Naive B cell (primary cell): ENCODE measurements at regions not wholly inside any gene's neighbourhood (a gene's known extent, or its start where the extent isn't known, plus 50 kb on each side); places are given as distances from the start of the nearest gene placed in this dataset.
"Not testable (repeated sequence)": the region's sequence is repeated elsewhere in the genome, so short reads cannot be mapped to it uniquely, and the experiment has no call there.

ENCODE experiments used
- ATAC-seq, 2 donors: fragments of 150-1000 bp; cut with Tn5 transposase; 2 replicates each; pipeline ENCODE4 v1.10.0; 2021; ENCODE audit warnings: low read depth in 2 of 2, mild to moderate bottlenecking in 2 of 2, moderate library complexity in 2 of 2
- DNase-seq: peaks from one replicate; pipeline ENCODE4 v3.0.0; 2022
- H3K27ac Mint-ChIP-seq, 6 donors: one replicate each; pipeline ENCODE4 v1.8.0; 2020 to 2022; ENCODE audit warnings: mild to moderate bottlenecking in 6 of 6, mixed read lengths in 6 of 6, moderate library complexity in 5 of 6, inconsistent platforms in 2 of 6
- H3K27me3 Mint-ChIP-seq, 3 donors: one replicate each; pipeline ENCODE4 v1.8.0; 2021 to 2022; ENCODE audit warnings: mixed read lengths in 3 of 3, mild to moderate bottlenecking in 1 of 3
- H3K36me3 Mint-ChIP-seq, 2 donors: one replicate each; pipeline ENCODE4 v1.8.0; 2020 to 2022; ENCODE audit warnings: mixed read lengths in 2 of 2, inconsistent platforms in 1 of 2, mild to moderate bottlenecking in 1 of 2
- H3K4me1 Mint-ChIP-seq, 3 donors: one replicate each; pipeline ENCODE4 v1.8.0; 2020 to 2022; ENCODE audit warnings: mixed read lengths in 3 of 3, inconsistent platforms in 1 of 3, mild to moderate bottlenecking in 1 of 3, moderate library complexity in 1 of 3
- H3K4me3 Mint-ChIP-seq, 8 donors: one replicate each; pipeline ENCODE4 v1.8.0; 2020 to 2022; ENCODE audit warnings: mild to moderate bottlenecking in 8 of 8, mixed read lengths in 8 of 8, moderate library complexity in 8 of 8, inconsistent platforms in 2 of 8
- H3K9me3 Mint-ChIP-seq, 7 donors: one replicate each; pipeline ENCODE4 v1.8.0; 2020 to 2022; ENCODE audit warnings: mixed read lengths in 7 of 7, mild to moderate bottlenecking in 5 of 7, inconsistent platforms in 2 of 7, moderate library complexity in 1 of 7

GRCh38 chr6:167682125-167682524 lies 144.6 kb upstream of the AFDN start:
- Mint-ChIP-seq H3K27ac (no peak overlapping the region), H3K9me3 (peaks cover 0 to 14% (median 3%) of the 10 kb centered on the region in 7 donors), H3K4me1 (peaks cover 16 to 24% (median 24%) of the 10 kb centered on the region in 3 donors), H3K4me3 (no peak overlapping the region), H3K27me3 (peaks cover 52 to 84% (median 77%) of the 10 kb centered on the region in 3 donors), H3K36me3 (peaks cover 5 to 9% of the 10 kb centered on the region in 2 donors)
- ATAC-seq (no peak), DNase-seq (no peak)

- peak overlapping the region in 1 of 6 donors; percentile 9 for H3K27ac Mint-ChIP-seq
- no peak for DNase-seq
- no peak for ATAC-seq
- no peak overlapping the region for H3K4me3 Mint-ChIP-seq
- peaks cover 0 to 14% (median 3%) of the 10 kb centered on the region in 7 donors for H3K9me3 Mint-ChIP-seq
- peaks cover 5 to 9% of the 10 kb centered on the region in 2 donors for H3K36me3 Mint-ChIP-seq
- peaks cover 54 to 79% (median 72%) of the 10 kb centered on the region in 3 donors for H3K27me3 Mint-ChIP-seq
- peaks cover 16 to 24% (median 24%) of the 10 kb centered on the region in 3 donors for H3K4me1 Mint-ChIP-seq
Observed at GRCh38 chr6:167682546-167683027, 144.1 kb upstream of the AFDN start.

- ATAC-seq (no peak), DNase-seq (no peak)
- H3K27me3 Mint-ChIP-seq, result peaks cover 51 to 73% (median 66%) of the 10 kb centered on the region in 3 donors
- peaks cover 0 to 14% (median 3%) of the 10 kb centered on the region in 7 donors for H3K9me3 Mint-ChIP-seq
- H3K27ac Mint-ChIP-seq, result no peak overlapping the region
- peaks cover 16 to 24% (median 21%) of the 10 kb centered on the region in 3 donors for H3K4me1 Mint-ChIP-seq
- H3K36me3 Mint-ChIP-seq, result peaks cover 5 to 9% of the 10 kb centered on the region in 2 donors
- H3K4me3 Mint-ChIP-seq, result no peak overlapping the region
Observed at GRCh38 chr6:167683028-167683862, 143.5 kb upstream of the AFDN start.

- DNase-seq, result no peak
- H3K27me3 Mint-ChIP-seq, result peaks cover 46 to 60% (median 53%) of the 10 kb centered on the region in 3 donors
- H3K9me3 Mint-ChIP-seq, result peaks cover 0 to 14% (median 3%) of the 10 kb centered on the region in 7 donors
- no peak overlapping the region for H3K4me3 Mint-ChIP-seq
- H3K36me3 Mint-ChIP-seq, result peaks cover 5 to 9% of the 10 kb centered on the region in 2 donors
- no peak for ATAC-seq
- peaks cover 15 to 24% (median 16%) of the 10 kb centered on the region in 3 donors for H3K4me1 Mint-ChIP-seq
- peak overlapping the region in 2 of 6 donors; percentile 3 to 35 for H3K27ac Mint-ChIP-seq
Observed at GRCh38 chr6:167684276-167685104, 142.2 kb upstream of the AFDN start.

GRCh38 chr6:167685654-167686053 lies 141.1 kb upstream of the AFDN start:
- Mint-ChIP-seq H3K27me3 (peaks cover 41 to 51% (median 45%) of the 10 kb centered on the region in 3 donors), H3K4me1 (peaks cover 15 to 24% (median 16%) of the 10 kb centered on the region in 3 donors), H3K27ac (peak overlapping the region in 1 of 6 donors; percentile 67), H3K9me3 (peaks cover 0 to 14% (median 3%) of the 10 kb centered on the region in 7 donors), H3K4me3 (peak overlapping the region in 1 of 8 donors; percentile 18), H3K36me3 (peaks cover 5 to 9% of the 10 kb centered on the region in 2 donors)
- ATAC-seq, result no peak
- no peak for DNase-seq

GRCh38 chr6:167686204-167686893 lies 140.4 kb upstream of the AFDN start:
- Mint-ChIP-seq H3K36me3 (peaks cover 5 to 7% of the 10 kb centered on the region in 2 donors), H3K4me3 (no peak overlapping the region), H3K27me3 (peaks cover 45 to 48% (median 46%) of the 10 kb centered on the region in 3 donors), H3K9me3 (peaks cover 0 to 14% (median 3%) of the 10 kb centered on the region in 7 donors), H3K4me1 (peaks cover 15 to 21% (median 16%) of the 10 kb centered on the region in 3 donors), H3K27ac (no peak overlapping the region)
- DNase-seq (no peak), ATAC-seq (no peak)

- Mint-ChIP-seq H3K36me3 (no peaks in the 10 kb centered on the region), H3K27me3 (peaks cover 39 to 42% (median 41%) of the 10 kb centered on the region in 3 donors), H3K9me3 (peaks cover 0 to 14% (median 3%) of the 10 kb centered on the region in 7 donors), H3K4me1 (peaks cover 15 to 16% (median 16%) of the 10 kb centered on the region in 3 donors), H3K27ac (no peak overlapping the region), H3K4me3 (no peak overlapping the region)
- DNase-seq (no peak), ATAC-seq (no peak)
Observed at GRCh38 chr6:167687116-167687725, 139.5 kb upstream of the AFDN start.

GRCh38 chr6:167688123-167688522 lies 138.6 kb upstream of the AFDN start:
- Mint-ChIP-seq H3K27ac (no peak overlapping the region), H3K4me3 (no peak overlapping the region), H3K9me3 (peaks cover 0 to 14% (median 3%) of the 10 kb centered on the region in 7 donors), H3K36me3 (no peaks in the 10 kb centered on the region), H3K4me1 (peaks cover 15 to 16% (median 16%) of the 10 kb centered on the region in 3 donors), H3K27me3 (peaks cover 32 to 39% (median 36%) of the 10 kb centered on the region in 3 donors)
- ATAC-seq, result no peak
- no peak for DNase-seq

- peaks cover 0 to 3% of the 10 kb centered on the region in 2 donors for H3K36me3 Mint-ChIP-seq
- DNase-seq (no peak), ATAC-seq (no peak)
- peaks cover 23 to 30% (median 30%) of the 10 kb centered on the region in 3 donors for H3K27me3 Mint-ChIP-seq
- H3K9me3 Mint-ChIP-seq, result peaks cover 0 to 14% (median 1%) of the 10 kb centered on the region in 7 donors
- no peak overlapping the region for H3K27ac Mint-ChIP-seq
- no peak overlapping the region for H3K4me3 Mint-ChIP-seq
- H3K4me1 Mint-ChIP-seq, result peaks cover 14 to 16% (median 15%) of the 10 kb centered on the region in 3 donors
Observed at GRCh38 chr6:167689278-167689677, 137.4 kb upstream of the AFDN start.

GRCh38 chr6:167689751-167690150 lies 137.0 kb upstream of the AFDN start:
- peaks cover 0 to 6% of the 10 kb centered on the region in 2 donors for H3K36me3 Mint-ChIP-seq
- H3K27ac Mint-ChIP-seq, result no peak overlapping the region
- H3K27me3 Mint-ChIP-seq, result peaks cover 18 to 30% (median 30%) of the 10 kb centered on the region in 3 donors
- DNase-seq, result no peak
- ATAC-seq, result no peak
- H3K4me1 Mint-ChIP-seq, result peaks cover 13 to 15% (median 14%) of the 10 kb centered on the region in 3 donors
- H3K9me3 Mint-ChIP-seq, result peaks cover 0 to 14% (median 1%) of the 10 kb centered on the region in 7 donors
- H3K4me3 Mint-ChIP-seq, result no peak overlapping the region

GRCh38 chr6:167690167-167690922 lies 136.4 kb upstream of the AFDN start:
- not testable (repeated sequence) for H3K9me3 Mint-ChIP-seq, H3K36me3 Mint-ChIP-seq, H3K4me1 Mint-ChIP-seq, ATAC-seq, H3K4me3 Mint-ChIP-seq, DNase-seq
- Mint-ChIP-seq H3K27ac (peak overlapping the region in 2 of 6 donors; percentile 44 to 79), H3K27me3 (peaks cover 12 to 25% (median 25%) of the 10 kb centered on the region in 3 donors)
